Adrenal gland (tissue), 9 donors: ENCODE measurements at regions not wholly inside any gene's neighbourhood (a gene's known extent, or its start where the extent isn't known, plus 50 kb on each side); places are given as distances from the start of the nearest gene placed in this dataset.
A peak's percentile ranks its signal among the peaks of the same experiment; 100 is the strongest.

ENCODE experiments used
- DNase-seq, 7 donors: peaks; one replicate each; pipeline ENCODE4 v3.0.0-alpha.2; 2019 to 2020
- H3K27ac ChIP-seq, 5 donors: fragments of 200-600 bp; sonication (generic) in 4 of 5; 1 replicate in 3 of 5; 2 replicates in 2 of 5; pipeline versions ENCODE4 v1.5.1 to v1.8.0; 2016 to 2020; ENCODE audit warnings: mild to moderate bottlenecking in 1 of 5
- H3K27me3 ChIP-seq: fragments of 200-600 bp; 2 replicates; pipeline ENCODE4 v1.8.0; 2021
- H3K36me3 ChIP-seq, 2 donors: fragments of 200-600 bp; replicated peaks in 1 of 2; 1 replicate in 1 of 2; 2 replicates in 1 of 2; pipeline versions ENCODE4 v1.5.1 to v1.8.0; 2018 to 2022
- H3K4me1 ChIP-seq, 2 donors: fragments of 200-600 bp; replicated peaks in 1 of 2; 1 replicate in 1 of 2; 2 replicates in 1 of 2; pipeline versions ENCODE4 v1.5.1 to v1.8.0; 2018 to 2021
- H3K4me3 ChIP-seq, 4 donors: fragments of 200-600 bp; sonication (generic) in 3 of 4; one replicate each; pipeline ENCODE4 v1.5.1; 2016 to 2018
- H3K9me3 ChIP-seq, 3 donors: fragments of 200-600 bp; sonication (generic) in 1 of 3; replicated peaks in 1 of 3; 1 replicate in 2 of 3; 2 replicates in 1 of 3; pipeline versions ENCODE4 v1.5.1 to v1.8.0; 2016 to 2021
- CTCF ChIP-seq, 6 experiments: fragments of 450-650 bp in 4 of 6; fragments of 200-600 bp in 2 of 6; sonication (generic) in 1 of 6; IDR thresholded peaks; 1 replicate in 5 of 6; 2 replicates in 1 of 6; pipeline versions ENCODE4 v1.5.1 to v1.8.0; 2016 to 2021; ENCODE audit warnings: antibody characterized with exemption in 6 of 6, mild to moderate bottlenecking in 2 of 6, moderate library complexity in 1 of 6
- POLR2A ChIP-seq, 2 donors: fragments of 450-650 bp; IDR thresholded peaks; one replicate each; pipeline ENCODE4 v1.6.1; 2017; ENCODE audit warnings: antibody characterized with exemption in 2 of 2, mild to moderate bottlenecking in 2 of 2, moderate library complexity in 1 of 2
- WGBS, 4 donors: extraction: QIAGEN DNeasy Blood & Tissue Kit in 2 of 4; methylation state at CpG; one replicate each; pipeline versions ENCODE4 v1.1.5 to v1.1.7; 2013 to 2017; 5-methylcytosine and 5-hydroxymethylcytosine counted together
- intact Hi-C, 2 donors: fragments of 100-400 bp; cut with DNase I; formaldehyde crosslinking; loops; one replicate each; pipeline versions ENCODE4 v1.14.1 to v1.15.0; 2022 to 2023
- donor health status: healthy with polysubstance abuse.
- donor health status: Bipolar disorder and iron deficiency.
- donor health status: DM: yes; HTN: yes; CAD: no.
- donor health status: DM: no; HTN: no; CAD: no.
- donor health status: DM: no; HTN: no; CAD: no.

- Histone ChIP-seq H3K9me3 (no peaks in the 10 kb centered on the region), H3K27me3 (no peaks in the 10 kb centered on the region), H3K4me1 (peaks cover 0 to 7% of the 10 kb centered on the region in 2 donors), H3K4me3 (peak overlapping the region in 1 of 4 donors; percentile 46), H3K27ac (peak overlapping the region in 1 of 5 donors; percentile 26), H3K36me3 (no peaks in the 10 kb centered on the region)
- DNase-seq = peak; percentile 47 to 72 (median 61)
- intact Hi-C loops = no loop called here
- TF ChIP-seq CTCF (IDR thresholded peaks at IDR 0.05) (no peak), POLR2A (IDR thresholded peaks at IDR 0.05) (no peak)
- WGBS, 4 donors = 34 to 41% (median 36%) methylated on average over 6 of the region's 6 CpGs
Observed at GRCh38 chr5:28110781-28111180, 1072.4 kb upstream of the CDH9 start.

GRCh38 chr5:28104080-28104479 is 1065.7 kb upstream of the CDH9 start:
- no peak overlapping the region for H3K4me3 ChIP-seq
- H3K36me3 ChIP-seq = no peaks in the 10 kb centered on the region
- intact Hi-C loops = no loop called here
- H3K4me1 ChIP-seq = no peaks in the 10 kb centered on the region
- no peaks in the 10 kb centered on the region for H3K27me3 ChIP-seq
- H3K27ac ChIP-seq = no peak overlapping the region
- DNase-seq = no peak
- TF ChIP-seq POLR2A (IDR thresholded peaks at IDR 0.05) (no peak), CTCF (IDR thresholded peaks at IDR 0.05) (no peak)
- H3K9me3 ChIP-seq = no peaks in the 10 kb centered on the region

GRCh38 chr5:28084069-28084468 is 1045.7 kb upstream of the CDH9 start:
- DNase-seq = no peak
- TF ChIP-seq POLR2A (IDR thresholded peaks at IDR 0.05) = no peak
- no peak for TF ChIP-seq CTCF (IDR thresholded peaks at IDR 0.05)
- no peaks in the 10 kb centered on the region for H3K36me3 ChIP-seq
- no peak overlapping the region for H3K4me3 ChIP-seq
- no peaks in the 10 kb centered on the region for H3K9me3 ChIP-seq
- no peaks in the 10 kb centered on the region for H3K4me1 ChIP-seq
- WGBS, 4 donors = 92 to 95% (median 94%) methylated on average over 11 of the region's 11 CpGs
- H3K27ac ChIP-seq = no peak overlapping the region
- H3K27me3 ChIP-seq = no peaks in the 10 kb centered on the region
- intact Hi-C loops = no loop called here

- Histone ChIP-seq H3K9me3 (no peaks in the 10 kb centered on the region), H3K36me3 (no peaks in the 10 kb centered on the region), H3K27me3 (no peaks in the 10 kb centered on the region), H3K4me3 (no peak overlapping the region), H3K4me1 (no peaks in the 10 kb centered on the region), H3K27ac (no peak overlapping the region)
- no peak for DNase-seq
- TF ChIP-seq POLR2A (IDR thresholded peaks at IDR 0.05) = no peak
- TF ChIP-seq CTCF (IDR thresholded peaks at IDR 0.05) = no peak
- intact Hi-C loops = no loop called here
- WGBS, 4 donors = 94 to 98% methylated on average over 3 of the region's 3 CpGs; no CpG with 5 or more reads in 2 of the 4 donors
Observed at GRCh38 chr5:28082610-28083009, 1044.2 kb upstream of the CDH9 start.
